ENCODE measurements at regions not wholly inside any gene's neighbourhood (a gene's known extent, or its start where the extent isn't known, plus 50 kb on each side); places are given as distances from the start of the nearest gene placed in this dataset.

GRCh38 chr20:47956268-47956995 lies 171.2 kb upstream of the SULF2 start:
- TF ChIP-seq POLR2AphosphoS5 (IDR thresholded peaks at IDR 0.05; ENCODE audit: insufficient read depth in 1 of 2, low read depth in 1 of 2) (no peak), CTCF (IDR thresholded peaks at IDR 0.05) (no peak), POLR2A (IDR thresholded peaks at IDR 0.05) (no peak)
- intact Hi-C loops (cut with DNase I) = no loop called here

GRCh38 chr20:47953471-47953870 lies 168.2 kb upstream of the SULF2 start:
- DNase-seq (ENCODE audit: extremely low spot score in 2 of 2) = no peak
- TF ChIP-seq POLR2A (IDR thresholded peaks at IDR 0.05) (no peak), POLR2AphosphoS5 (IDR thresholded peaks at IDR 0.05; ENCODE audit: insufficient read depth in 1 of 2, low read depth in 1 of 2) (no peak), CTCF (IDR thresholded peaks at IDR 0.05) (no peak)
- H3K27ac ChIP-seq = no peak overlapping the region
- no peaks in the 10 kb centered on the region for H3K27me3 ChIP-seq
- H3K4me3 ChIP-seq = no peak overlapping the region
- H3K4me1 ChIP-seq = peaks cover 19% of the 10 kb centered on the region
- no peaks in the 10 kb centered on the region for H3K9me3 ChIP-seq
- H3K36me3 ChIP-seq = no peaks in the 10 kb centered on the region
- intact Hi-C loops (cut with DNase I) = no loop called here

More at GRCh38 chr20:47956268-47956995, 171.2 kb upstream of the SULF2 start:
- Histone ChIP-seq H3K4me1 (peaks cover 15% of the 10 kb centered on the region), H3K27me3 (no peaks in the 10 kb centered on the region), H3K9me3 (no peaks in the 10 kb centered on the region), H3K27ac (no peak overlapping the region), H3K36me3 (no peaks in the 10 kb centered on the region), H3K4me3 (no peak overlapping the region)
- DNase-seq (ENCODE audit: extremely low spot score in 2 of 2) = no peak

- no peak overlapping the region for H3K27ac ChIP-seq
- no peak for TF ChIP-seq CTCF (IDR thresholded peaks at IDR 0.05)
- no peak for TF ChIP-seq POLR2A (IDR thresholded peaks at IDR 0.05)
- no peak for TF ChIP-seq POLR2AphosphoS5 (IDR thresholded peaks at IDR 0.05; ENCODE audit: insufficient read depth in 1 of 2, low read depth in 1 of 2)
- H3K27me3 ChIP-seq = no peaks in the 10 kb centered on the region
- no peaks in the 10 kb centered on the region for H3K9me3 ChIP-seq
- H3K4me3 ChIP-seq = no peak overlapping the region
- intact Hi-C loops (cut with DNase I) = no loop called here
- DNase-seq (ENCODE audit: extremely low spot score in 2 of 2) = no peak
- peaks cover 16% of the 10 kb centered on the region for H3K4me1 ChIP-seq
- no peaks in the 10 kb centered on the region for H3K36me3 ChIP-seq
Observed at GRCh38 chr20:47952023-47952564, 166.8 kb upstream of the SULF2 start.

- Histone ChIP-seq H3K4me3 (no peak overlapping the region), H3K27me3 (no peaks in the 10 kb centered on the region), H3K27ac (no peak overlapping the region), H3K9me3 (no peaks in the 10 kb centered on the region), H3K4me1 (peaks cover 16% of the 10 kb centered on the region), H3K36me3 (no peaks in the 10 kb centered on the region)
- intact Hi-C loops (cut with DNase I) = no loop called here
- no peak for TF ChIP-seq CTCF (IDR thresholded peaks at IDR 0.05)
- TF ChIP-seq POLR2AphosphoS5 (IDR thresholded peaks at IDR 0.05; ENCODE audit: insufficient read depth in 1 of 2, low read depth in 1 of 2) = no peak
- TF ChIP-seq POLR2A (IDR thresholded peaks at IDR 0.05) = no peak
- no peak for DNase-seq (ENCODE audit: extremely low spot score in 2 of 2)
Observed at GRCh38 chr20:47951521-47951971, 166.3 kb upstream of the SULF2 start.

- Histone ChIP-seq H3K27me3 (no peaks in the 10 kb centered on the region), H3K36me3 (no peaks in the 10 kb centered on the region), H3K4me3 (no peak overlapping the region), H3K9me3 (no peaks in the 10 kb centered on the region), H3K27ac (no peak overlapping the region), H3K4me1 (peaks cover 16% of the 10 kb centered on the region)
- TF ChIP-seq POLR2AphosphoS5 (IDR thresholded peaks at IDR 0.05; ENCODE audit: insufficient read depth in 1 of 2, low read depth in 1 of 2) (no peak), CTCF (IDR thresholded peaks at IDR 0.05) (no peak), POLR2A (IDR thresholded peaks at IDR 0.05) (no peak)
- no peak for DNase-seq (ENCODE audit: extremely low spot score in 2 of 2)
- intact Hi-C loops (cut with DNase I) = no loop called here
Observed at GRCh38 chr20:47950913-47951283, 165.6 kb upstream of the SULF2 start.
